MCF 10A (cell line): ENCODE measurements at regions not wholly inside any gene's neighbourhood (a gene's known extent, or its start where the extent isn't known, plus 50 kb on each side); places are given as distances from the start of the nearest gene placed in this dataset.

ENCODE experiments used
- BruUV-seq: library from RNA; stranded (reverse); fragments of 400-500 nt; replicated peaks from 2 replicates; lab custom pipeline; 2021; lab: Mats Ljungman, UMichigan
- CTCF ChIA-PET: fragments of 300-600 bp; sonication (Branson Sonifier 250); formaldehyde crosslinking; extraction: SDS; loops from one replicate; lab custom pipeline; 2021; ENCODE audit warnings: antibody characterized with exemption, inconsistent platforms; lab: Yijun Ruan, JAX
- POLR2A ChIA-PET: fragments of 300-600, 350-650 bp; sonication (Branson Sonifier 250); formaldehyde crosslinking; extraction: SDS; loops from one replicate; lab custom pipeline; 2020; ENCODE audit warnings: antibody characterized with exemption, inconsistent platforms; lab: Yijun Ruan, JAX
- DNase-seq: peaks from one replicate; pipeline ENCODE4 v3.0.0-alpha.2; 2018; ENCODE audit not compliant: unreplicated experiment
- H3K27ac Mint-ChIP-seq: one replicate; pipeline ENCODE4 v1.8.0; 2022; ENCODE audit warnings: mild to moderate bottlenecking, low read depth, mixed read lengths; ENCODE audit not compliant: unreplicated experiment
- H3K27me3 Mint-ChIP-seq: one replicate; pipeline ENCODE4 v1.8.0; 2022; ENCODE audit warnings: mixed read lengths; ENCODE audit not compliant: insufficient read depth, unreplicated experiment
- H3K36me3 Mint-ChIP-seq: one replicate; pipeline ENCODE4 v1.8.0; 2022; ENCODE audit warnings: mild to moderate bottlenecking, moderate library complexity, mixed read lengths; ENCODE audit not compliant: insufficient read depth, unreplicated experiment
- H3K4me1 Mint-ChIP-seq: one replicate; pipeline ENCODE4 v1.8.0; 2022; ENCODE audit warnings: mixed read lengths; ENCODE audit not compliant: insufficient read depth, unreplicated experiment
- H3K4me3 Mint-ChIP-seq: one replicate; pipeline ENCODE4 v1.8.0; 2022; ENCODE audit warnings: mild to moderate bottlenecking, moderate library complexity, mixed read lengths; ENCODE audit not compliant: unreplicated experiment
- H3K9me3 Mint-ChIP-seq: one replicate; pipeline ENCODE4 v1.8.0; 2022; ENCODE audit warnings: mixed read lengths; ENCODE audit not compliant: unreplicated experiment
- CTCF ChIP-seq: fragments of 200-600 bp; IDR thresholded peaks from one replicate; pipeline ENCODE4 v1.8.0; 2022; ENCODE audit warnings: antibody characterized with exemption, mild to moderate bottlenecking; ENCODE audit not compliant: unreplicated experiment
- intact Hi-C: fragments of 100-400 bp; cut with micrococcal nuclease; formaldehyde crosslinking; loops from 2 replicates; pipeline ENCODE4 v1.14.1; 2022

GRCh38 chr16:73483934-73484711 lies 436.2 kb upstream of the ZFHX3 start:
- Mint-ChIP-seq H3K36me3 (no peaks in the 10 kb centered on the region), H3K27ac (no peak overlapping the region), H3K4me1 (no peaks in the 10 kb centered on the region), H3K4me3 (no peak overlapping the region), H3K9me3 (no peaks in the 10 kb centered on the region), H3K27me3 (peaks cover 88% of the 10 kb centered on the region)
- no peak for TF ChIP-seq CTCF
- POLR2A ChIA-PET: interaction anchor here (0.6 kb wide), 1 partner anchor 25 kb away, joined by 4 read pairs; no protein-coding TSS in a partner anchor
- CTCF ChIA-PET: interaction anchor here (0.6 to 0.7 kb wide), 2 partner anchors 7 to 52 kb away, joined by 3 read pairs; no protein-coding TSS in a partner anchor
- no TSS peak for BruUV-seq
- intact Hi-C loops: no loop called here
- DNase-seq: no peak

- no peak overlapping the region for H3K27ac Mint-ChIP-seq
- H3K27me3 Mint-ChIP-seq: peaks cover 85% of the 10 kb centered on the region
- DNase-seq: no peak
These were observed 435.3 kb upstream of the ZFHX3 start for GRCh38 chr16:73483076-73483791.

GRCh38 chr16:73482310-73482709 lies 434.4 kb upstream of the ZFHX3 start:
- no peak overlapping the region for H3K4me3 Mint-ChIP-seq
- no peak overlapping the region for H3K27ac Mint-ChIP-seq
- H3K36me3 Mint-ChIP-seq: no peaks in the 10 kb centered on the region
- DNase-seq: no peak
- no TSS peak for BruUV-seq
- POLR2A ChIA-PET: no interaction called here
- CTCF ChIA-PET: no interaction called here
- intact Hi-C loops: no loop called here
- no peaks in the 10 kb centered on the region for H3K4me1 Mint-ChIP-seq
- TF ChIP-seq CTCF: no peak
- H3K27me3 Mint-ChIP-seq: peaks cover 76% of the 10 kb centered on the region
- H3K9me3 Mint-ChIP-seq: no peaks in the 10 kb centered on the region

More at GRCh38 chr16:73483076-73483791, 435.3 kb upstream of the ZFHX3 start:
- Mint-ChIP-seq H3K36me3 (no peaks in the 10 kb centered on the region), H3K4me3 (no peak overlapping the region), H3K9me3 (no peaks in the 10 kb centered on the region), H3K4me1 (no peaks in the 10 kb centered on the region)
- CTCF ChIA-PET: interaction anchor here (0.6 to 0.7 kb wide), 2 partner anchors 8 to 53 kb away, joined by 3 read pairs; no protein-coding TSS in a partner anchor
- intact Hi-C loops: no loop called here
- no TSS peak for BruUV-seq
- no peak for TF ChIP-seq CTCF
- POLR2A ChIA-PET: no interaction called here

GRCh38 chr16:73480381-73480780 lies 432.5 kb upstream of the ZFHX3 start:
- intact Hi-C loops: no loop called here
- POLR2A ChIA-PET: no interaction called here
- DNase-seq: no peak
- Mint-ChIP-seq H3K36me3 (no peaks in the 10 kb centered on the region), H3K27me3 (peaks cover 56% of the 10 kb centered on the region), H3K4me1 (no peaks in the 10 kb centered on the region), H3K4me3 (no peak overlapping the region), H3K9me3 (no peaks in the 10 kb centered on the region), H3K27ac (no peak overlapping the region)
- no peak for TF ChIP-seq CTCF
- no TSS peak for BruUV-seq
- CTCF ChIA-PET: interaction anchor here (0.7 kb wide), 1 partner anchor 603 kb away, joined by 3 read pairs; no protein-coding TSS in a partner anchor
